ENCODE measurements at regions not wholly inside any gene's neighbourhood (a gene's known extent, or its start where the extent isn't known, plus 50 kb on each side); places are given as distances from the start of the nearest gene placed in this dataset.
"Not testable (repeated sequence)": the region's sequence is repeated elsewhere in the genome, so short reads cannot be mapped to it uniquely, and the experiment has no call there.

DNA sequence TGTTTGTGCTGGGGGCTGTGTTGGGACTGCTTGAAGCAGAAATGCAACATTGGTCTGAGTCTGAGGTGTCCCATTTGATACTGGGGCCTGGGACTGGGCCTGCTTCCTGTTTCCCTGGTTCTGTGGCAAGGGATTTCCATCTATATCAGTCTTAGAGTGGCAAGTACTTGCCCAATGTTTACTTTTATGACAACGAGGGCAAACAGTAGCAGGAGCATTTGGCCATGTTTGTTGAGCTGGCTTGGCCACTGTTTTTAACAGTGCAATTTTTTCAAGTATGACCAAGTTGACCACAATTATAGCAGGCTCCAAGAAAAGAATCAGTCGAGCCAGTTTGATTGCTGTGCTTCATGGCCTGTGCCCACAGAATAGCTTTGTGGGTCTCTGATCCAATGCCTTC, 88.5 kb upstream of the PGR start:
- TF ChIP-seq, protein P1, sequence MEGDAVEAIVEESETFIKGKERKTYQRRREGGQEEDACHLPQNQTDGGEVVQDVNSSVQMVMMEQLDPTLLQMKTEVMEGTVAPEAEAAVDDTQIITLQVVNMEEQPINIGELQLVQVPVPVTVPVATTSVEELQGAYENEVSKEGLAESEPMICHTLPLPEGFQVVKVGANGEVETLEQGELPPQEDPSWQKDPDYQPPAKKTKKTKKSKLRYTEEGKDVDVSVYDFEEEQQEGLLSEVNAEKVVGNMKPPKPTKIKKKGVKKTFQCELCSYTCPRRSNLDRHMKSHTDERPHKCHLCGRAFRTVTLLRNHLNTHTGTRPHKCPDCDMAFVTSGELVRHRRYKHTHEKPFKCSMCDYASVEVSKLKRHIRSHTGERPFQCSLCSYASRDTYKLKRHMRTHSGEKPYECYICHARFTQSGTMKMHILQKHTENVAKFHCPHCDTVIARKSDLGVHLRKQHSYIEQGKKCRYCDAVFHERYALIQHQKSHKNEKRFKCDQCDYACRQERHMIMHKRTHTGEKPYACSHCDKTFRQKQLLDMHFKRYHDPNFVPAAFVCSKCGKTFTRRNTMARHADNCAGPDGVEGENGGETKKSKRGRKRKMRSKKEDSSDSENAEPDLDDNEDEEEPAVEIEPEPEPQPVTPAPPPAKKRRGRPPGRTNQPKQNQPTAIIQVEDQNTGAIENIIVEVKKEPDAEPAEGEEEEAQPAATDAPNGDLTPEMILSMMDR (IDR thresholded peaks at IDR 0.05) = not testable (repeated sequence)
- TF ChIP-seq POLR2A (IDR thresholded peaks at IDR 0.05) = not testable (repeated sequence)

Data from testis (tissue), 2 donors.